Epidermal melanocyte (primary cell): ENCODE measurements at regions not wholly inside any gene's neighbourhood (a gene's known extent, or its start where the extent isn't known, plus 50 kb on each side); places are given as distances from the start of the nearest gene placed in this dataset.
"Not testable (repeated sequence)": the region's sequence is repeated elsewhere in the genome, so short reads cannot be mapped to it uniquely, and the experiment has no call there.

Source experiments
- DNase-seq: peaks from one replicate; pipeline ENCODE4 v3.0.0; 2011; ENCODE audit warnings: low spot score; ENCODE audit not compliant: insufficient read length

- DNase-seq: no peak
Observed at GRCh38 chr5:9742848-9743247, 112.7 kb upstream of the TAS2R1 start.

DNA sequence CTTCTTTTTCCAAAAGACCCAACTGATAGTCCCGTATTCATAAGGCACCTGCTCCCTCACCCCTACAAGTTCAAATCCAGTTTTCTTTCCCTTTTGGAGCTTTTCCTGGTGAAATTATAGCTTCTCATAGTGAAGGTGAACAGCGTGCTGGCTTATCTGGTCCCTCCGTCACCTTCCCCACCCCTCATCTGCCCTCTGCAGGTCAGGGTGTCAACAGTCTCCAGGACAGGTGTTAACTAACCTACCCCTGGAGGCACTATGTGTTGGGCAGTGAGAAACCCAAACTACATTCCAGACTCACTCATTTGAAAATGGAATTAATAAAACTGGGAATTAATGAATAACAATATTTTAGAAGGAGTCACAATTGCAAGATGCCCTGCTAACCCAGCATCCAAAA, 109.0 kb upstream of the TAS2R1 start:
- DNase-seq: no peak

DNA sequence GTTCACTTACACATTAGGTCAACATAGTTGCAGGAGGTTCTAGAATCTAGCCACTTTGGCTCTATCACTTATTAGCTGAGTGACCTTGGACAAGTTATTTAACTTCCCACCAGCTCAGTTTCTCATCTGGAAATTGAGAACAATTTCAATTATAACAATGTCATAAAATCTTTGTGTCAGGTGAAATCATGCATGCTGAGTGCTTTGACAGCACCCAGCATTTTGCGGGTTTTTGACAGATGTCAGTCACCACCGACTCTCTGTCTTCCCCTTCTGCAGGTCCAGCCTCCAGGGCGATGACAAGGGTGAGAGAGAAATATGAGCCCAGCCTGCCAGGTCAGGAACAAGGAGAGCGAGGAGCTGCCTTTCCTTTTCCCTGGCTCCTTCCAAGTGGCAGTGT, 107.1 kb upstream of the TAS2R1 start:
- DNase-seq: no peak

- no peak for DNase-seq
Observed at GRCh38 chr5:9733486-9733885, 103.3 kb upstream of the TAS2R1 start.

- DNase-seq: no peak
Observed at GRCh38 chr5:9731159-9731558, 101.0 kb upstream of the TAS2R1 start.

- DNase-seq: no peak
Observed at GRCh38 chr5:9728261-9728660, 98.1 kb upstream of the TAS2R1 start.

DNA sequence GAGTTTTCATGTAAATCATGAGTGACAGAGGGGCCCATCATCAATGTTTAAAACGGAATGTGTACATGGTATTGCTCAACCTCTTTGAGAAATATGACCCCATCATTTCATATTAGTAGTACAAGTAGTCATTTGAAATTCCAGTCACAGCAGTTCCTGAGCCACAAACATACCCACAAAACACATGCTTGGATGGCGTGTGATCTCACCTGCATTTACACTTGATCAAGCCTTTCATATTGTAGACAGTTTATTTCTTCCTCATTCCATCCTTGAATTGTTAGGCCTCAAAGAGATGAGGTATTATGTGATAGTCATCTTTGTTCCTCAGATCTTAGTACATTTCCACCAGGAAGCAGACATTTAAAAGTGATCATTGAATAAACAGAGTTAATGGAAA, 96.8 kb upstream of the TAS2R1 start:
- DNase-seq: no peak

DNA sequence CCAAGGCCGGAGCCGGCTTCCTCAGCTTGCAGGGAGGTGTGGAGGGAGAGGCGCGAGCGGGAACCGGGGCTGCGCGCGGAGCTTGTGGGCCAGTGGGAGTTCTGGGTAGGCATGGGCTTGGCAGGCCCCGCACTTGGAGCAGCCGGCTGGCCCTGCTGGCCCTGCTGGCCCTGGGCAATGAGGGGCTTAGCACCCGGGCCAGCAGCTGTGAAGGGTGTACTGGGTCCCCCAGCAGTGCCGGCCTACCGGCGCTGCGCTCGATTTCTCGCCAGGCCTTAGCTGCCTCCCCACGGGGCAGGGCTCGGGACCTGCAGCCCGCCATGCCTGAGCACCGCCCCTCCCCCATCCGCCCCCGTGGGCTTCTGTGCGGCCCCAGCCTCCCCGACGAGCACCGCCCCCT, 95.1 kb upstream of the TAS2R1 start:
- not testable (repeated sequence) for DNase-seq

DNA sequence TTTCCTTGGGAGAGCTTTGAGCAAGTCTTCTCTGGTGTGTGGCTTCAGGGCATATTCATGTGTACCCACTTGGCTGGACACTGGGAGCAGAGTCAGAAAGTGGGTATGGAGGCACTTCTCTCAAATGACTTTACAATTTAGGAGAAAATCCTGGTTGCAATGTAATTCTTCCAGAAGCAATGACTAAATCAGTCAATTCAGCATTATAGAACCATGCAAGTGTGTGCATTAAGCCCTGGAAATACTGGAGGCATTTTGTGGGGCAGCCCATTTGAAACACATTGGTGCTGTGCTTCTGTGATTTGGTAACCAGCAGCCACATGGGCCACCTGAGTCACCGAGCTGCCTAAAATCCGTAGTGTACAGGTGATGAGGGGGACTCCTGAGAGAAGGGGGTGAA, 94.6 kb upstream of the TAS2R1 start:
- DNase-seq: no peak

- DNase-seq: no peak
Observed at GRCh38 chr5:9722601-9723180, 92.5 kb upstream of the TAS2R1 start.

GRCh38 chr5:9721161-9721560, 91.0 kb upstream of the TAS2R1 start:
- DNase-seq: no peak

GRCh38 chr5:9720361-9720760, 90.2 kb upstream of the TAS2R1 start:
- no peak for DNase-seq

- DNase-seq: no peak
Observed at GRCh38 chr5:9716838-9717281, 86.7 kb upstream of the TAS2R1 start.

DNA sequence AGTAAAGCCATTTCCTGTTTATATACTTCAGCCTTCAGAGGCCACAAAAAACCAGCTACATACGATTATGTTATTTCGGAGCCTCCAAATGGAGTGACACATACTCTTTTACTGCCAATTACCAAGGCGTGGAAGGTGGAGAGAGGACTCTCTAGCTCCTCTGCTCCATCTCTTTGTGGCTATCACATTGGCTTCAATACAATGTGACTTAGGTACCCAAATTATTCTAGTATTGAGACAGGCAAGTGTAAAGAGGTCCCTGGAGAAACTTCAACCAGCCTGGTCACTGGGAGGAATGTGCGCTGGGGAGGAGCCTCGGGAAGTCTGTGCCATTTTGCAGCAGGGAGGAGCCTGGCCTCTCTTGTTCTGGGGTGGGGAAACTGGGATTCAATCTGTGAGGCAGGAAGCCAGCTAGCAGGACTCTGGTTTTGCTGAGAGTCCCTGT, 85.8 kb upstream of the TAS2R1 start:
- no peak for DNase-seq

GRCh38 chr5:9713959-9714586, 83.9 kb upstream of the TAS2R1 start:
- no peak for DNase-seq

DNA sequence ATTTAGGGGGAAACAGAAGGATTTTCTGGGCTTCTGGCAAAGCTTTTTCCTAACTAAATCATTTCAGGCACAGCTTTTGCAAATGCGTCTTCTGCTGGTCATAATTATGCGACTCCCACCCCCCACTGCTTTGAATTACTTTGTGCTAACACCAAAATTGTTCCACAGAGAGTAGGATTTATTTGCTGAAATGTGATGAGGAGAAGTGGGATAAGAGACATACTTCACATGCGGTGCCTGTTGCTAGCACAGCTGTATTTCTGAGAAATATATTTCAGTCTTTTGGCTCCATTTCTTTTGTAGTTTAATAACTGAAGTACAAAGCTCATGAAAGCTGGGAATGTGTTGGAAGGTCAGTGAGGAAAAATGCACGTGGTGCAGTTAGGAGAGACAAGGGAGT, 83.2 kb upstream of the TAS2R1 start:
- no peak for DNase-seq

- DNase-seq: no peak
Observed at GRCh38 chr5:9712911-9713310, 82.8 kb upstream of the TAS2R1 start.

GRCh38 chr5:9712506-9712905, 82.4 kb upstream of the TAS2R1 start:
- no peak for DNase-seq

DNA sequence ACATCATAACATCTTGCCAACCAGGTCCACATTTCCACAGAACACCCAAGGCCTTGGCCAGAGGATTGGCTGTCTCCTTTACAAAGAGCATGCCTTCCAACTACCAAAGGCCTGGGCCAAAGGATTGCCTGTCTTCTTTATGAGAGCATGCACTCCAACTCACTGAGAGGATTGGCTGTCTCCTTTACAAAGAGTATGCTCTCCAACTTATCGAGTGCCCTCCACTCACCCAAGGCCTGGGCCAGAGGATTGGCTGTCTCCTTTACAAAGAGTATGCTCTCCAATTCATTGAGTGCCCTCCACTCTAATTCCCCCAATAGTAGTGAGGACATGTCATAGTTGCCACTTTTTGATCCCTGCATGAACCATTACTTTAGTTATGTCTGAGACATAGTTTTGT, 79.9 kb upstream of the TAS2R1 start:
- DNase-seq: no peak

DNA sequence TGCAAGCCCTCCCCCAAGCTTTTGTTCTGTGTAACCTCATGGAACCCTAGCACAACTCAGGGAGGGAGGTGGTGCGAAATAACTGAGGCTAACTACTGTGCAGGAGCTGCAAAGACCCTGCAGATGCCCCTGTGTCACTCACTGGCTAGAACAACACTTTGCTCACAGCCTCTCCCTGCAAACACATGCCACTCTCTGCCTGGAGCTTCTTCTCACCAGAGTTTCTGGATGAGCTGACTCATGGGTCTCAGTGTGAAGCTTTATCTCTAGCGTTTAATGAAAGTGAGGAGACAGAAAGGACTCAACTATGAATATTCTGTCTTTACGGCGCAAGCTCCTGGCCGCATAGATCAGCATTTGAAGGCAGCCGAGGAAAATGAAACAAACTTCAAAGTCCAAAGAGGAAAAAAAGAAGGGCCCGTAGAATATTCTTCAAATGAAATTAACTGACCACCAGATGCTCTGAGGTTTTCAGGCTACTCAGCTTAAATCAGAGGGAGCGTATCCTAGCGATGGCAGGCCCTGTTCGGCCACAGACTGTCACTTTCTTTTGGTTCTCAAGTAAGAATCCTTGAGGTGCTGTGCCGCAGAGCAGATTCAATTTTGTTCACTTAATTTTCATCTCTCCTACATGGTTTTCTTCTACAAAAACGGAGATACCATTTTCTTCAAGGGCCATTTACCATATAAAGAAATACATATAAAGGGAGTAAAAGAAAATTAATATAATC, 77.7 kb upstream of the TAS2R1 start:
- DNase-seq: no peak

- no peak for DNase-seq
Observed at GRCh38 chr5:9699681-9700080, 69.5 kb upstream of the TAS2R1 start.

- DNase-seq: no peak
Observed at GRCh38 chr5:9698841-9699240, 68.7 kb upstream of the TAS2R1 start.
